ENCODE measurements at regions not wholly inside any gene's neighbourhood (a gene's known extent, or its start where the extent isn't known, plus 50 kb on each side); places are given as distances from the start of the nearest gene placed in this dataset.

GRCh38 chr10:52836816-52837215 is 64.2 kb upstream of the MBL2 start:
- dilution Hi-C loops (cut with MboI; ENCODE audit: extremely low pct_ligation_motif_present, low sequenced_read_pairs): no loop called here
- Histone ChIP-seq H3K4me1 (ENCODE audit: control insufficient read depth, extremely low read depth, insufficient read depth, low read length) (no peaks in the 10 kb centered on the region), H3K9ac (ENCODE audit: control insufficient read depth, extremely low read depth, insufficient read depth, low read length) (no peak overlapping the region), H3K79me2 (ENCODE audit: control insufficient read depth, insufficient read depth, low read length) (no peaks in the 10 kb centered on the region), H3K9me1 (ENCODE audit: control insufficient read depth, extremely low read depth, insufficient read depth, low read length) (no peaks in the 10 kb centered on the region), H3K4me2 (ENCODE audit: control insufficient read depth, extremely low read depth, insufficient read depth, low read depth, low read length) (no peak overlapping the region), H3K9me3 (ENCODE audit: control insufficient read depth, low read depth, low read length) (no peaks in the 10 kb centered on the region), H4K20me1 (ENCODE audit: control insufficient read depth, extremely low read depth, insufficient read depth, low read length) (no peaks in the 10 kb centered on the region), H3K4me3 (ENCODE audit: control insufficient read depth in 2 of 3, extremely low read depth in 1 of 3, insufficient read depth in 2 of 3, low read depth in 1 of 3, low read length in 3 of 3) (no peak overlapping the region), H3K27me3 (ENCODE audit: control insufficient read depth, extremely low read depth, insufficient read depth, low read length) (no peaks in the 10 kb centered on the region), H2AFZ (ENCODE audit: control insufficient read depth, low read length) (no peak overlapping the region), H3K27ac (ENCODE audit: control insufficient read depth, insufficient read depth, low read length) (no peak overlapping the region), H3K36me3 (ENCODE audit: control insufficient read depth in 2 of 2, extremely low read depth in 1 of 2, insufficient read depth in 2 of 2, low read length in 2 of 2) (no peaks in the 10 kb centered on the region)
- TF ChIP-seq CTCF (optimal IDR thresholded peaks at IDR 0.05 in 1 of 3, IDR thresholded peaks at IDR 0.05 in 1 of 3, conservative IDR thresholded peaks at IDR 0.05 in 1 of 3; ENCODE audit: extremely low read depth in 1 of 3, insufficient read depth in 2 of 3, low read length in 3 of 3) (no peak), EZH2 (IDR thresholded peaks at IDR 0.05; ENCODE audit: low read length) (no peak)
- FAIRE-seq (no peak), DNase-seq (ENCODE audit: low read depth, low spot score) (no peak)

Small RNA genes lying in the stretch of these regions (small RNA-seq; reads per million reads assigned to genes)
- gene RF00019 (ENCODE audit: insufficient read length in 3 of 3, low read depth in 3 of 3, low replicate concordance in 1 of 3): 0 reads per million in 3 experiments
- gene RNA5SP318 (ENCODE audit: insufficient read length in 3 of 3, low read depth in 3 of 3, low replicate concordance in 1 of 3): 0 to 1.0 (median 0) reads per million in 3 experiments
- gene SNRPEP8 (ENCODE audit: insufficient read length in 3 of 3, low read depth in 3 of 3, low replicate concordance in 1 of 3): 0 reads per million in 3 experiments
